Lower leg skin (tissue), 3 donors: ENCODE measurements at regions not wholly inside any gene's neighbourhood (a gene's known extent, or its start where the extent isn't known, plus 50 kb on each side); places are given as distances from the start of the nearest gene placed in this dataset.
"Not testable (repeated sequence)": the region's sequence is repeated elsewhere in the genome, so short reads cannot be mapped to it uniquely, and the experiment has no call there.

ENCODE experiments used
- DNase-seq, 2 donors: peaks; one replicate each; pipeline ENCODE4 v3.0.0-alpha.2; 2019; ENCODE audit warnings: low spot score in 2 of 2
- H3K4me3 ChIP-seq: fragments of 200-600 bp; sonication (generic); 2 replicates; pipeline ENCODE4 v1.5.1; 2017; ENCODE audit warnings: mild to moderate bottlenecking, low read depth; ENCODE audit not compliant: poor library complexity, severe bottlenecking
- WGBS, 2 donors: methylation state at CpG; one replicate each; pipeline ENCODE4 v1.1.5; 2018; 5-methylcytosine and 5-hydroxymethylcytosine counted together
- intact Hi-C: fragments of 100-400 bp; cut with DNase I; formaldehyde crosslinking; loops from one replicate; pipeline ENCODE4 v1.15.0; 2023; ENCODE audit warnings: low total_unique reads

GRCh38 chr4:131732034-131732630 is 1417.0 kb upstream of the PCDH10 start:
- intact Hi-C loops, DNase-seq, H3K4me3 ChIP-seq: not testable (repeated sequence)
- WGBS, 2 donors = 97% methylated on average over 14 of the region's 47 CpGs; no CpG with 5 or more reads in 1 of the 2 donors

GRCh38 chr4:131734321-131734720 is 1414.8 kb upstream of the PCDH10 start:
- intact Hi-C loops, H3K4me3 ChIP-seq: not testable (repeated sequence)
- peak in 1 of 2 donors; percentile 76 for DNase-seq
- 97 to 99% methylated on average over 10 to 19 of the region's 31 CpGs for WGBS, 2 donors

GRCh38 chr4:131734851-131735385 is 1414.2 kb upstream of the PCDH10 start:
- WGBS, 2 donors = 95 to 97% methylated on average over 16 to 34 of the region's 51 CpGs
- intact Hi-C loops, H3K4me3 ChIP-seq: not testable (repeated sequence)
- DNase-seq = peak in 1 of 2 donors; percentile 39

GRCh38 chr4:131738991-131739390 is 1410.1 kb upstream of the PCDH10 start:
- WGBS, 2 donors = no CpG with 5 or more reads among the region's 26 CpGs
- H3K4me3 ChIP-seq, intact Hi-C loops: not testable (repeated sequence)
- DNase-seq = peak in 1 of 2 donors; percentile 60

GRCh38 chr4:131741836-131742235 is 1407.3 kb upstream of the PCDH10 start:
- DNase-seq, H3K4me3 ChIP-seq, intact Hi-C loops: not testable (repeated sequence)
- WGBS, 2 donors = no CpG with 5 or more reads among the region's 27 CpGs

GRCh38 chr4:131742536-131743205 is 1406.4 kb upstream of the PCDH10 start:
- intact Hi-C loops, H3K4me3 ChIP-seq: not testable (repeated sequence)
- peak in 1 of 2 donors; percentile 72 for DNase-seq
- WGBS, 2 donors = 93 to 94% methylated on average over 23 to 39 of the region's 45 CpGs

GRCh38 chr4:131743348-131743747 is 1405.7 kb upstream of the PCDH10 start:
- 96% methylated on average over 13 of the region's 20 CpGs; no CpG with 5 or more reads in 1 of the 2 donors for WGBS, 2 donors
- intact Hi-C loops, H3K4me3 ChIP-seq: not testable (repeated sequence)
- peak in 1 of 2 donors; percentile 6 for DNase-seq

GRCh38 chr4:131747203-131747602 is 1401.9 kb upstream of the PCDH10 start:
- H3K4me3 ChIP-seq, intact Hi-C loops: not testable (repeated sequence)
- 99% methylated on average over 12 of the region's 34 CpGs; no CpG with 5 or more reads in 1 of the 2 donors for WGBS, 2 donors
- DNase-seq = peak in 1 of 2 donors; percentile 74

- DNase-seq, intact Hi-C loops, H3K4me3 ChIP-seq: not testable (repeated sequence)
- WGBS, 2 donors = 97% methylated on average over 22 of the region's 31 CpGs; no CpG with 5 or more reads in 1 of the 2 donors
These were observed 1399.9 kb upstream of the PCDH10 start for GRCh38 chr4:131749224-131749623.

- 89 to 93% methylated on average over 24 to 25 of the region's 25 CpGs for WGBS, 2 donors
- intact Hi-C loops = not testable (repeated sequence)
These were observed 1399.1 kb upstream of the PCDH10 start for GRCh38 chr4:131750006-131750405.

GRCh38 chr4:131750469-131750868 is 1398.6 kb upstream of the PCDH10 start:
- H3K4me3 ChIP-seq, intact Hi-C loops: not testable (repeated sequence)
- DNase-seq = peak in 1 of 2 donors; percentile 52
- 96 to 97% methylated on average over 25 to 28 of the region's 31 CpGs for WGBS, 2 donors

More at GRCh38 chr4:131750006-131750405, 1399.1 kb upstream of the PCDH10 start:
- not testable (repeated sequence) for H3K4me3 ChIP-seq
- DNase-seq = peak; percentile 28 to 30

- no CpG with 5 or more reads among the region's 35 CpGs for WGBS, 2 donors
- intact Hi-C loops, DNase-seq, H3K4me3 ChIP-seq: not testable (repeated sequence)
These were observed 1386.9 kb upstream of the PCDH10 start for GRCh38 chr4:131762234-131762633.
